Glutamatergic neuron (in vitro differentiated cells): ENCODE measurements at regions not wholly inside any gene's neighbourhood (a gene's known extent, or its start where the extent isn't known, plus 50 kb on each side); places are given as distances from the start of the nearest gene placed in this dataset.

Experiments
- DNase-seq: peaks from one replicate; pipeline ENCODE4 v3.0.0; 2022
- H3K27ac Mint-ChIP-seq: one replicate; pipeline ENCODE4 v1.8.0; 2020; ENCODE audit warnings: mild to moderate bottlenecking, mixed read lengths, inconsistent platforms; ENCODE audit not compliant: unreplicated experiment
- H3K27me3 Mint-ChIP-seq: one replicate; pipeline ENCODE4 v1.8.0; 2020; ENCODE audit warnings: mild to moderate bottlenecking, moderate library complexity, mixed read lengths, inconsistent platforms; ENCODE audit not compliant: unreplicated experiment
- H3K36me3 Mint-ChIP-seq: one replicate; pipeline ENCODE4 v1.8.0; 2020; ENCODE audit warnings: mild to moderate bottlenecking, mixed read lengths, inconsistent platforms; ENCODE audit not compliant: unreplicated experiment
- H3K4me1 Mint-ChIP-seq: one replicate; pipeline ENCODE4 v1.8.0; 2020; ENCODE audit warnings: mild to moderate bottlenecking, low read depth, mixed read lengths, inconsistent platforms; ENCODE audit not compliant: unreplicated experiment
- H3K4me3 Mint-ChIP-seq: one replicate; pipeline ENCODE4 v1.8.0; 2020; ENCODE audit warnings: mild to moderate bottlenecking, mixed read lengths, inconsistent platforms; ENCODE audit not compliant: unreplicated experiment
- H3K9me3 Mint-ChIP-seq: one replicate; pipeline ENCODE4 v1.8.0; 2020; ENCODE audit warnings: mild to moderate bottlenecking, moderate library complexity, mixed read lengths, inconsistent platforms; ENCODE audit not compliant: unreplicated experiment
- CTCF ChIP-seq: fragments of 200-600 bp; sonication (generic); IDR thresholded peaks from one replicate; pipeline ENCODE4 v1.5.0; 2021; ENCODE audit not compliant: partially characterized antibody, unreplicated experiment

- no peak for TF ChIP-seq CTCF
- H3K9me3 Mint-ChIP-seq, result no peaks in the 10 kb centered on the region
- no peaks in the 10 kb centered on the region for H3K36me3 Mint-ChIP-seq
- H3K4me1 Mint-ChIP-seq, result peaks cover 5% of the 10 kb centered on the region
- H3K27me3 Mint-ChIP-seq, result no peaks in the 10 kb centered on the region
- peak overlapping the region; percentile 26 for H3K4me3 Mint-ChIP-seq
- H3K27ac Mint-ChIP-seq, result peak overlapping the region; percentile 24
- no peak for DNase-seq
Observed at GRCh38 chr1:199936441-199936840, 91.1 kb upstream of the NR5A2 start.

- H3K4me3 Mint-ChIP-seq, result no peak overlapping the region
- no peak overlapping the region for H3K27ac Mint-ChIP-seq
- no peaks in the 10 kb centered on the region for H3K9me3 Mint-ChIP-seq
- H3K36me3 Mint-ChIP-seq, result no peaks in the 10 kb centered on the region
- DNase-seq, result no peak
- TF ChIP-seq CTCF, result no peak
- H3K4me1 Mint-ChIP-seq, result peaks cover 5% of the 10 kb centered on the region
- no peaks in the 10 kb centered on the region for H3K27me3 Mint-ChIP-seq
Observed at GRCh38 chr1:199937161-199937560, 90.3 kb upstream of the NR5A2 start.

- H3K4me3 Mint-ChIP-seq, result no peak overlapping the region
- H3K9me3 Mint-ChIP-seq, result no peaks in the 10 kb centered on the region
- TF ChIP-seq CTCF, result no peak
- peaks cover 5% of the 10 kb centered on the region for H3K4me1 Mint-ChIP-seq
- H3K27ac Mint-ChIP-seq, result no peak overlapping the region
- no peak for DNase-seq
- no peaks in the 10 kb centered on the region for H3K27me3 Mint-ChIP-seq
- no peaks in the 10 kb centered on the region for H3K36me3 Mint-ChIP-seq
Observed at GRCh38 chr1:199937661-199938060, 89.8 kb upstream of the NR5A2 start.

GRCh38 chr1:199944986-199945385 is 82.5 kb upstream of the NR5A2 start:
- Mint-ChIP-seq H3K27ac (no peak overlapping the region), H3K36me3 (no peaks in the 10 kb centered on the region), H3K4me1 (peaks cover 1% of the 10 kb centered on the region), H3K9me3 (peaks cover 1% of the 10 kb centered on the region), H3K27me3 (no peaks in the 10 kb centered on the region), H3K4me3 (no peak overlapping the region)
- no peak for TF ChIP-seq CTCF
- no peak for DNase-seq

GRCh38 chr1:199945591-199945990 is 81.9 kb upstream of the NR5A2 start:
- Mint-ChIP-seq H3K4me1 (peaks cover 1% of the 10 kb centered on the region), H3K27me3 (no peaks in the 10 kb centered on the region), H3K27ac (no peak overlapping the region), H3K9me3 (peaks cover 1% of the 10 kb centered on the region), H3K36me3 (no peaks in the 10 kb centered on the region), H3K4me3 (no peak overlapping the region)
- no peak for TF ChIP-seq CTCF
- DNase-seq, result no peak
